ENCODE measurements at regions not wholly inside any gene's neighbourhood (a gene's known extent, or its start where the extent isn't known, plus 50 kb on each side); places are given as distances from the start of the nearest gene placed in this dataset.
A peak's percentile ranks its signal among the peaks of the same experiment; 100 is the strongest.

- no peak for DNase-seq (ENCODE audit: low read depth in 2 of 3, low spot score in 2 of 3)
These were observed 435.5 kb downstream of the TCERG1L start for GRCh38 chr10:130875897-130876472.

DNA sequence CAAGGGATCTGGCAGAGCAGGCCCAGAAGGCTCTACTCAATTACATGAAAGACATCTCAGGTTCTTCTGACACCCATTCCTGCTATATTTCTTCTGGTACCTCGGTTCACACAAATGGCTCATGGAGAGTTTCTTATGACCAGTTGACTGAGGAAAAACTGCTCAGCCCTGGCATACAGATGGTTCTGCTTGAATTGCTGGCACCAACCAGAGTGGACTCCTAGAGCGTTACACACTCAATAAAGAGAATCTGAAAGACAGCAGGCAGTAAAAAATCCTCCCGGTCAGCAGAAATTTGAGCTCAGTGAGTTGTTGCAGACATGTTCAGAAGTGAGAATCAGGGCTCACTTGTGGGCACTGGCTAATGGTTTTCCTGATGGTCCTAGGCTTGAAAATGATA, 434.4 kb downstream of the TCERG1L start:
- DNase-seq (ENCODE audit: low read depth in 2 of 3, low spot score in 2 of 3) = no peak

DNA sequence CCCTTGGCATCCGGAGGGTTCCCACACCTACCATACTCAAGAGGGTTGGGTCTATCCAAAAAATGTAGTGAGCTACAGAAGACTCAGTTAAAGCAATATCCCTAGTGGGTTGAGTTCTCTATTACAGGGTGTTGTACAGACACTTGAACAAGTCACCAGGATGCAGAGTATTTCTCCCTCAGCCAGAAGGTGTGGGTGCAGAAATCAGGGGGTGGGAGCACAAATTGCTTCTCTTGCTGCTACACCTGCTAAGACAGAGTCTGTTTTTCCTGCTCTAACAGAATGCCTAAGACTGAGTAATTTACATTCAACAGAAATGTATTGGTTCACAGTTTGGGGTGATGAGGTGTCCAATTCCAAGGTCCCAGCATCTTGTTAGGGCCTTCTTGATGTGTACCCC, 433.4 kb downstream of the TCERG1L start:
- no peak for DNase-seq (ENCODE audit: low read depth in 2 of 3, low spot score in 2 of 3)

GRCh38 chr10:130882906-130883305, 428.6 kb downstream of the TCERG1L start:
- no peak for DNase-seq (ENCODE audit: low read depth in 2 of 3, low spot score in 2 of 3)

DNA sequence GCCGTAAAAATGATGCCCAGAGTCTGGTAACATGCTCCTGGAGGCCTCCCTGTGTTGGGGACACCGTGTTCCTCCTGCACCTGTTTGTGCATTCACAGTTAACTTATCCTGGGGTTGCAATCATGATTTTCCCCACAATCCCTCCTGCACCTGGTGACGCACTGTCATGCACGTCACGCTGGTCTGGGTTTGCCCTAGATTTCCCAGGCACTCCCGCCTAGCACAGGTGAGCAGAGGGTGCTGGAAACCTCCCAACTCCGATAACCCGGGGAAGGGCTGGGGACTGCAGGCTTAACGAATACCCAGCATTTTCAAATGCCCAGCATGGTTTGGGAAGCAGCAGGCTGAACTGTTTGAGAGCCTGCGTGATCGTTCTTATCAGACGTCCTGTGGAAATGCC, 427.1 kb downstream of the TCERG1L start:
- DNase-seq (ENCODE audit: low read depth in 2 of 3, low spot score in 2 of 3) = no peak

- peak in 1 of 3 donors; percentile 1 for DNase-seq (ENCODE audit: low read depth in 2 of 3, low spot score in 2 of 3)
These were observed 426.4 kb downstream of the TCERG1L start for GRCh38 chr10:130885021-130885655.

DNA sequence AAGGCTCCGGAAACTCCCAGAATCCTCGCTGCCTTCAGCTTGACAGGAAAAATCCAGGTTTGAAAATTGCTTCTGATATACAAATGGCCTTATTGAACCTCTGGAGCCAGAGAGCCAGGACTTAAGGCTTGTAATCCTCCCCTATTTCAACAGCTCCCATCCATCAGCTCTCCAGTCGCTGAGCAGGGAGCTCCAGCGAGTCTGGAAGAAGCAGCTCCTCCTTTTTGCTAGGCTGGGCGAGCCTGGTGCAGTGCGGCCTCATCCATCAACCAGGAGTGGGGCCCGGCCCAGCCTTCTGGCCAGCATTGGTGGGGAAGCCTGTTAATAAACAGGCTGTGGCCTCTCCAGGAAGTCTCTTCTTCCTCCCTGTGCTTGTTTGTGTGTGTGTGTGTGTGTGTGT, 424.4 kb downstream of the TCERG1L start:
- DNase-seq (ENCODE audit: low read depth in 2 of 3, low spot score in 2 of 3) = no peak

GRCh38 chr10:130888493-130888892, 423.0 kb downstream of the TCERG1L start:
- no peak for DNase-seq (ENCODE audit: low read depth in 2 of 3, low spot score in 2 of 3)

- no peak for DNase-seq (ENCODE audit: low read depth in 2 of 3, low spot score in 2 of 3)
These were observed 422.3 kb downstream of the TCERG1L start for GRCh38 chr10:130889240-130889639.

- DNase-seq (ENCODE audit: low read depth in 2 of 3, low spot score in 2 of 3) = no peak
These were observed 421.7 kb downstream of the TCERG1L start for GRCh38 chr10:130889780-130890179.

DNA sequence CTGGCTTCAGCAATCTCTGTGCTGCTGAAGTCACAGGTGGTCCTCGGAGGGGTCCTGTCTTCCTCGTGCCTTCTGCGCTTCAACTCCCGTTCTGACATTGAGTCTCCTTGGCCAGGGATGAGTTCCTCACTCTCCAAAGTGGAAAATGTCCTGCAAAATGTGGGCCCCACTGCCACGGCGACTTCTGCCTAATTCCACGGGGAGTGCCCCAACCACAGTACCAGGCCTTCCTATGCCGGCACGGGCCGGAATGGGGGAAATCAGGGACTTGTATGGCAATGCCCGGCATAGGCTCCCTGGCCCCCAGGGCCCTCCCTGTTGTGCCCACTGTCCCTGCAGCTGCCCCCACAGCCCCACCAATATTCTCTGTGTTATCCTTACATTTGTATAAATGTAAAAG, 420.5 kb downstream of the TCERG1L start:
- DNase-seq (ENCODE audit: low read depth in 2 of 3, low spot score in 2 of 3) = no peak

DNA sequence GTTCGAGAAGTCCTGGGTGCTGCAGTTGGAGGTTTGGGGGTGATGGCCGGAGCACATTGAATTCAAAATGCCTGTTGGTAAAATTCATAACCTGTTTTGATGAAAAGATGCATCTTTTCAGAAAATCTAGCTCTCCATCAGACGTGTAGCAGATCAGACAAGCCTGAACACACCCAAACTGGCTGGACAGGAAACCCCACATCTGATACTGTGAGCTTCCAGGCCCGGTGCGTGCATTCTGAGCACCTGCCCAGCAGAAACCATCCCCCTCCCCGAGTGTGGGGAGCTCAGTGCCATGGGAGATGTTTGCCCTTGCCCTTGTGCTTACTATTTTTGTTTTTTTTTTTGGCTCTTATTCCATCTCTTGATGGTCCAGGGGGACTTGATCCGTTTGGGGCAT, 417.1 kb downstream of the TCERG1L start:
- DNase-seq (ENCODE audit: low read depth in 2 of 3, low spot score in 2 of 3) = no peak

- DNase-seq (ENCODE audit: low read depth in 2 of 3, low spot score in 2 of 3) = no peak
These were observed 416.4 kb downstream of the TCERG1L start for GRCh38 chr10:130895161-130895560.

GRCh38 chr10:130897815-130898214, 413.7 kb downstream of the TCERG1L start:
- no peak for DNase-seq (ENCODE audit: low read depth in 2 of 3, low spot score in 2 of 3)

DNA sequence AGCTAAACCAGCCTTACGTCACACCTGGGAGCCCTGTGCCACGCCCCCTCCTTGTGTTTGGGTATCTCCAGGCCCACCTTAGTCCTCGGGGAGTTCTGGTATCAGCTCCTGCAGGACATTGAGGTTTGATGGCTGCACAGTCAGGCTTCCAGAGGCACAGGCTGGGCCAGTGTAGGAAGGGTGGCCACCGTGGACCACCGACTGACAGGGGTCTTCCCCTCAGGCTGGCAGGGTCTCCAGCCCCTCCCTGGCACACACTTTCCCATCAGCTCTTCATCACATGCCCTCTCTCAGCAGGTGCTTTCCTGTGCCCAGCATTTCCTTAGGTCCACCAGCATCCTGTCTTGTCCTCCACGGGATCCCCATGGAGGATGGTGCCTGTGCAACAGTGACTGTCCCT, 413.1 kb downstream of the TCERG1L start:
- no peak for DNase-seq (ENCODE audit: low read depth in 2 of 3, low spot score in 2 of 3)

GRCh38 chr10:130899856-130900255, 411.7 kb downstream of the TCERG1L start:
- no peak for DNase-seq (ENCODE audit: low read depth in 2 of 3, low spot score in 2 of 3)

GRCh38 chr10:130900441-130901160, 410.9 kb downstream of the TCERG1L start:
- no peak for DNase-seq (ENCODE audit: low read depth in 2 of 3, low spot score in 2 of 3)

- no peak for DNase-seq (ENCODE audit: low read depth in 2 of 3, low spot score in 2 of 3)
These were observed 410.0 kb downstream of the TCERG1L start for GRCh38 chr10:130901311-130902165.

GRCh38 chr10:130902471-130902870, 409.1 kb downstream of the TCERG1L start:
- no peak for DNase-seq (ENCODE audit: low read depth in 2 of 3, low spot score in 2 of 3)

- DNase-seq (ENCODE audit: low read depth in 2 of 3, low spot score in 2 of 3) = no peak
These were observed 408.6 kb downstream of the TCERG1L start for GRCh38 chr10:130902929-130903328.

DNA sequence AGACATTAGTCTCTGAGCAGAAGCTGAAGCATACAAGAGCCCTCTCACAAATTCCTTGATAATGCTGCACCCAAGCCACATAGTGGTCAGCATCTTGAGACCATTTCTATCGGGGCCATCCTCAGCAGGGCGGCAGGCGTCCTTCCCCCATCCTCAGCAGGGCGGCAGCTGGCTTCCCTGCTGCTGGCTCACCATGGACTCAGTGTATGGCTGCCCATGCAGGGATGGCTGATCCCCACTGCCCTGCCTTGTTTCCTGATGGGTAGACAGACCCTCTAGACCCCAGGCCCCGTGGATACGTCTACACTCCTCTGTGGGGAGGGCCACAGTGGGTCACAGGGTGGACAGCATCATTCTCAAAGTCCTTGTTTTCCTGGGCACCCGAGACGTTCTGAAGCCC, 406.8 kb downstream of the TCERG1L start:
- DNase-seq (ENCODE audit: low read depth in 2 of 3, low spot score in 2 of 3) = no peak

Measured in hematopoietic multipotent progenitor cell (in vitro differentiated cells).